ENCODE measurements at regions not wholly inside any gene's neighbourhood (a gene's known extent, or its start where the extent isn't known, plus 50 kb on each side); places are given as distances from the start of the nearest gene placed in this dataset.

- DNase-seq (ENCODE audit: low read depth in 1 of 2, low spot score in 1 of 2) = no peak
These were observed 239.4 kb upstream of the LRIG1 start for GRCh38 chr3:66740260-66740659.

- no peak for DNase-seq (ENCODE audit: low read depth in 1 of 2, low spot score in 1 of 2)
These were observed 243.7 kb upstream of the LRIG1 start for GRCh38 chr3:66744521-66744920.

- DNase-seq (ENCODE audit: low read depth in 1 of 2, low spot score in 1 of 2) = no peak
These were observed 244.2 kb upstream of the LRIG1 start for GRCh38 chr3:66744986-66745385.

- no peak for DNase-seq (ENCODE audit: low read depth in 1 of 2, low spot score in 1 of 2)
These were observed 246.4 kb upstream of the LRIG1 start for GRCh38 chr3:66747261-66747660.

- no peak for DNase-seq (ENCODE audit: low read depth in 1 of 2, low spot score in 1 of 2)
These were observed 246.9 kb upstream of the LRIG1 start for GRCh38 chr3:66747696-66748095.

- DNase-seq (ENCODE audit: low read depth in 1 of 2, low spot score in 1 of 2) = no peak
These were observed 247.5 kb upstream of the LRIG1 start for GRCh38 chr3:66748175-66748876.

GRCh38 chr3:66751842-66752241 lies 246.3 kb upstream of the KBTBD8 start:
- no peak for DNase-seq (ENCODE audit: low read depth in 1 of 2, low spot score in 1 of 2)

- no peak for DNase-seq (ENCODE audit: low read depth in 1 of 2, low spot score in 1 of 2)
These were observed 244.4 kb upstream of the KBTBD8 start for GRCh38 chr3:66753670-66754069.

GRCh38 chr3:66754613-66755012 lies 243.5 kb upstream of the KBTBD8 start:
- DNase-seq (ENCODE audit: low read depth in 1 of 2, low spot score in 1 of 2) = no peak

GRCh38 chr3:66755924-66756323 lies 242.2 kb upstream of the KBTBD8 start:
- DNase-seq (ENCODE audit: low read depth in 1 of 2, low spot score in 1 of 2) = no peak

GRCh38 chr3:66756468-66757036 lies 241.6 kb upstream of the KBTBD8 start:
- DNase-seq (ENCODE audit: low read depth in 1 of 2, low spot score in 1 of 2) = no peak

- DNase-seq (ENCODE audit: low read depth in 1 of 2, low spot score in 1 of 2) = no peak
These were observed 236.9 kb upstream of the KBTBD8 start for GRCh38 chr3:66761093-66761780.

GRCh38 chr3:66762916-66763693 lies 235.0 kb upstream of the KBTBD8 start:
- DNase-seq (ENCODE audit: low read depth in 1 of 2, low spot score in 1 of 2) = no peak

GRCh38 chr3:66778107-66778506 lies 220.0 kb upstream of the KBTBD8 start:
- DNase-seq (ENCODE audit: low read depth in 1 of 2, low spot score in 1 of 2) = no peak

GRCh38 chr3:66778777-66779176 lies 219.3 kb upstream of the KBTBD8 start:
- DNase-seq (ENCODE audit: low read depth in 1 of 2, low spot score in 1 of 2) = no peak

- no peak for DNase-seq (ENCODE audit: low read depth in 1 of 2, low spot score in 1 of 2)
These were observed 212.8 kb upstream of the KBTBD8 start for GRCh38 chr3:66785191-66785909.

- DNase-seq (ENCODE audit: low read depth in 1 of 2, low spot score in 1 of 2) = no peak
These were observed 208.4 kb upstream of the KBTBD8 start for GRCh38 chr3:66789580-66790237.

GRCh38 chr3:66792086-66792485 lies 206.0 kb upstream of the KBTBD8 start:
- no peak for DNase-seq (ENCODE audit: low read depth in 1 of 2, low spot score in 1 of 2)

- no peak for DNase-seq (ENCODE audit: low read depth in 1 of 2, low spot score in 1 of 2)
These were observed 202.7 kb upstream of the KBTBD8 start for GRCh38 chr3:66795365-66795764.

- no peak for DNase-seq (ENCODE audit: low read depth in 1 of 2, low spot score in 1 of 2)
These were observed 201.8 kb upstream of the KBTBD8 start for GRCh38 chr3:66796343-66796742.

All from stimulated activated CD4-positive, alpha-beta T cell treated with anti-CD3 and anti-CD28 coated beads, Interleukin-15, amount 100 ng/mL, for 1 hour (primary cell).